Spleen (tissue), 7 donors: ENCODE measurements at regions not wholly inside any gene's neighbourhood (a gene's known extent, or its start where the extent isn't known, plus 50 kb on each side); places are given as distances from the start of the nearest gene placed in this dataset.

Experiments
- POLR2A ChIP-seq, 3 donors: fragments of 450-650 bp; IDR thresholded peaks; one replicate each; pipeline ENCODE4 v1.5.1; 2017; ENCODE audit warnings: antibody characterized with exemption in 3 of 3, mild to moderate bottlenecking in 1 of 3
- TF ChIP-seq, protein P1 (sequence below), 11 experiments: fragments of 200-600 bp in 7 of 11; fragments of 450-650 bp in 4 of 11; sonication (generic) in 4 of 11; IDR thresholded peaks in 8 of 11; conservative IDR thresholded peaks in 3 of 11; 1 replicate in 7 of 11; 2 replicates in 4 of 11; pipeline versions ENCODE4 v1.4.0 to v1.8.0; 2016 to 2021; ENCODE audit warnings: antibody characterized with exemption in 11 of 11, inconsistent platforms in 4 of 11, mild to moderate bottlenecking in 1 of 11
- donor health status: DM: no; HTN: no; CAD: no; lungs with moderate emphysema.
- donor health status: DM: no; HTN: no; CAD: no.
- donor health status: DM: no; HTN: no; CAD: no.

DNA sequence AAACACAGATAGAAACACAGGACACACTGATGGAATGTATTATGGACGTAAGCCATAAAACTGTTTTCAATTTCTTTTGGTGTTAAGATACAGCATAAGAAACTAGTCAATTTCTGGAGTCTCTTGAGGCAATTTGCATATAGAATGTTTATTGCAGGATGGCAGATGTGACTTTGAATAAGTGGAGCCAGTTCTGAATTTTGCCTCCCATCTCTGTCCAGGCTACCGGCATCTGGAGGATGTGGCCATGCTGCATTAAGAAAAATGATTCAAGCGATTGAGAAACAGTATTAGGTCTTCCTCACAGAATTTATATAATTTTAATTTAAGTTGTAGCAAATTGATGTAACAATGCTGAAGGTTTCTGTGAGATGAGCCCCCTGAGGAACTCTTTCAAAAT is 81.5 kb downstream of the CHST2 start:
- TF ChIP-seq POLR2A (IDR thresholded peaks at IDR 0.05): no peak
- TF ChIP-seq, protein P1, sequence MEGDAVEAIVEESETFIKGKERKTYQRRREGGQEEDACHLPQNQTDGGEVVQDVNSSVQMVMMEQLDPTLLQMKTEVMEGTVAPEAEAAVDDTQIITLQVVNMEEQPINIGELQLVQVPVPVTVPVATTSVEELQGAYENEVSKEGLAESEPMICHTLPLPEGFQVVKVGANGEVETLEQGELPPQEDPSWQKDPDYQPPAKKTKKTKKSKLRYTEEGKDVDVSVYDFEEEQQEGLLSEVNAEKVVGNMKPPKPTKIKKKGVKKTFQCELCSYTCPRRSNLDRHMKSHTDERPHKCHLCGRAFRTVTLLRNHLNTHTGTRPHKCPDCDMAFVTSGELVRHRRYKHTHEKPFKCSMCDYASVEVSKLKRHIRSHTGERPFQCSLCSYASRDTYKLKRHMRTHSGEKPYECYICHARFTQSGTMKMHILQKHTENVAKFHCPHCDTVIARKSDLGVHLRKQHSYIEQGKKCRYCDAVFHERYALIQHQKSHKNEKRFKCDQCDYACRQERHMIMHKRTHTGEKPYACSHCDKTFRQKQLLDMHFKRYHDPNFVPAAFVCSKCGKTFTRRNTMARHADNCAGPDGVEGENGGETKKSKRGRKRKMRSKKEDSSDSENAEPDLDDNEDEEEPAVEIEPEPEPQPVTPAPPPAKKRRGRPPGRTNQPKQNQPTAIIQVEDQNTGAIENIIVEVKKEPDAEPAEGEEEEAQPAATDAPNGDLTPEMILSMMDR (IDR thresholded peaks at IDR 0.05 in 8 of 11, conservative IDR thresholded peaks at IDR 0.05 in 3 of 11): no peak
